Kidney (tissue), 13 donors: ENCODE measurements at regions not wholly inside any gene's neighbourhood (a gene's known extent, or its start where the extent isn't known, plus 50 kb on each side); places are given as distances from the start of the nearest gene placed in this dataset.
"Not testable (repeated sequence)": the region's sequence is repeated elsewhere in the genome, so short reads cannot be mapped to it uniquely, and the experiment has no call there.

Experiments used
- DNase-seq, 5 donors: peaks; one replicate each; pipeline ENCODE4 v3.0.0-alpha.2; 2013 to 2020
- FAIRE-seq: peaks from 2 replicates; lab custom pipeline; 2012; peaks lifted over from hg19 to GRCh38; lab: Jason Lieb, UNC
- H3K27ac ChIP-seq, 2 donors: one replicate each; pipeline ENCODE4 v1.7.0; 2013; ENCODE audit warnings: low read depth in 2 of 2, low read length in 2 of 2, inconsistent platforms in 1 of 2
- H3K27me3 ChIP-seq: one replicate; pipeline ENCODE4 v1.7.1; 2013; ENCODE audit warnings: low read length, inconsistent platforms; ENCODE audit not compliant: control insufficient read depth, insufficient read depth
- H3K36me3 ChIP-seq, 3 donors: one replicate each; pipeline versions ENCODE4 v1.7.0 to v1.7.1; 2013; ENCODE audit warnings: low read length in 3 of 3, control low read depth in 1 of 3, inconsistent platforms in 1 of 3; ENCODE audit not compliant: insufficient read depth in 3 of 3, control insufficient read depth in 2 of 3
- H3K4me1 ChIP-seq, 3 donors: one replicate each; pipeline versions ENCODE4 v1.7.0 to v1.7.1; 2013; ENCODE audit warnings: low read length in 3 of 3, inconsistent platforms in 1 of 3, low read depth in 1 of 3; ENCODE audit not compliant: control insufficient read depth in 2 of 3, insufficient read depth in 2 of 3
- H3K4me3 ChIP-seq, 3 donors: one replicate each; pipeline versions ENCODE4 v1.7.0 to v1.8.1; 2013; ENCODE audit warnings: low read length in 3 of 3, control low read depth in 1 of 3, inconsistent platforms in 1 of 3
- H3K9ac ChIP-seq, 3 donors: one replicate each; pipeline versions ENCODE4 v1.7.0 to v1.7.1; 2013; ENCODE audit warnings: low read length in 3 of 3, control low read depth in 1 of 3, inconsistent platforms in 1 of 3
- H3K9me3 ChIP-seq, 3 donors: one replicate each; pipeline versions ENCODE4 v1.7.0 to v1.7.1; 2013; ENCODE audit warnings: low read length in 3 of 3, control low read depth in 1 of 3, inconsistent platforms in 1 of 3; ENCODE audit not compliant: control insufficient read depth in 2 of 3, insufficient read depth in 1 of 3
- intact Hi-C: fragments of 100-400 bp; cut with DNase I; formaldehyde crosslinking; loops from one replicate; pipeline ENCODE4 v1.11.1; 2022
- TF ChIP-seq, protein P1 (sequence below): IDR thresholded peaks from 3 replicates; pipeline ENCODE4 v1.5.1; 2012; ENCODE audit warnings: mild to moderate bottlenecking, moderate library complexity, borderline replicate concordance; ENCODE audit not compliant: insufficient read depth; ENCODE audit errors: extremely low read depth
- donor health status: control.
- donor health status: control.
- donor health status: control.
- donor health status: control.
- donor health status: control.
- donor health status: DM: yes; HTN: yes; CAD: no.
- donor health status: Normal renal cell carcinoma (clear cell type).

DNA sequence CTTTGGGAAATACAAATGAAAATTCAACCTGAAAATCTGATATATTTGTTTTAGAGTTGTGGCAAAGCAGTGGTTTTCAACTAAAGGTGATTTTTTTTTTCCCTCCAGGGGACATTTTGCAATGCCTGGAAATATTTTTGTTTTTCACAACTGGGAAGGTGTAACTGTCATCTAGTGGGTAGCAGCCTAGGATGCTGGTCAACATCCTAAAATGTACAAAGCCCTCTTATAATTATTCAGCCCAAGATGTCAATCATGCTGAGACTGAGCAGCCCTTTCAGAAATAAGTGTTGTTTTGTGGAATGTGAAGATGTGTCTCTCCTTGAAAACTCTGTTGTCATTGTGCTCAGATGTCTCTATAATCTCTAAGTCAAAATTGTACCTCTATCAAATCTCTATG is 95.2 kb upstream of the NCAM2 start:
- DNase-seq: no peak
- H3K4me3 ChIP-seq: no peak overlapping the region
- H3K36me3 ChIP-seq: no peaks in the 10 kb centered on the region
- intact Hi-C loops: no loop called here
- H3K9me3 ChIP-seq: no peaks in the 10 kb centered on the region
- H3K4me1 ChIP-seq: no peaks in the 10 kb centered on the region
- no peak for FAIRE-seq
- no peak overlapping the region for H3K9ac ChIP-seq
- H3K27me3 ChIP-seq: no peaks in the 10 kb centered on the region
- TF ChIP-seq, protein P1, sequence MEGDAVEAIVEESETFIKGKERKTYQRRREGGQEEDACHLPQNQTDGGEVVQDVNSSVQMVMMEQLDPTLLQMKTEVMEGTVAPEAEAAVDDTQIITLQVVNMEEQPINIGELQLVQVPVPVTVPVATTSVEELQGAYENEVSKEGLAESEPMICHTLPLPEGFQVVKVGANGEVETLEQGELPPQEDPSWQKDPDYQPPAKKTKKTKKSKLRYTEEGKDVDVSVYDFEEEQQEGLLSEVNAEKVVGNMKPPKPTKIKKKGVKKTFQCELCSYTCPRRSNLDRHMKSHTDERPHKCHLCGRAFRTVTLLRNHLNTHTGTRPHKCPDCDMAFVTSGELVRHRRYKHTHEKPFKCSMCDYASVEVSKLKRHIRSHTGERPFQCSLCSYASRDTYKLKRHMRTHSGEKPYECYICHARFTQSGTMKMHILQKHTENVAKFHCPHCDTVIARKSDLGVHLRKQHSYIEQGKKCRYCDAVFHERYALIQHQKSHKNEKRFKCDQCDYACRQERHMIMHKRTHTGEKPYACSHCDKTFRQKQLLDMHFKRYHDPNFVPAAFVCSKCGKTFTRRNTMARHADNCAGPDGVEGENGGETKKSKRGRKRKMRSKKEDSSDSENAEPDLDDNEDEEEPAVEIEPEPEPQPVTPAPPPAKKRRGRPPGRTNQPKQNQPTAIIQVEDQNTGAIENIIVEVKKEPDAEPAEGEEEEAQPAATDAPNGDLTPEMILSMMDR: no peak
- no peak overlapping the region for H3K27ac ChIP-seq

DNA sequence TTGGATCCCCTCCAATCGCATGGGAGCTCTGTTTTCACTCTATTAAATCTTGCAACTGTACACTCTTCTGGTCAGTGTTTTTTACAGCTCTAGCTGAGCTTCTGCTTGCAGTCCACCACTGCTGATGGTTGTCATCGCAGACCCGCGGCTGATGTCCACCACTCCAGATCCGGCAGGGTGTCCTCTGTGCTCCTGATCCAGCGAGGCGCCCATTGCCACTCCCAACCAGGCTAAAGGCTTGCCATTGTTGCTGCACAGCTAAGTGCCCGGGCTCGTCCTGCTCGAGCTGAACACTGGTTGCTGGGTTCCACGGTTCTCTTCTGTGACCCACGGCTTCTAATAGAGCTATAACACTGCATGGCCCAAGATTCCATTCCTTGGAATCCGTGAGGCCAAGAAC is 70.7 kb upstream of the NCAM2 start:
- H3K27me3 ChIP-seq, H3K9ac ChIP-seq, H3K4me1 ChIP-seq, intact Hi-C loops, H3K36me3 ChIP-seq, FAIRE-seq, H3K4me3 ChIP-seq, H3K9me3 ChIP-seq, H3K27ac ChIP-seq: not testable (repeated sequence)
- peak in 1 of 5 donors; percentile 57 for DNase-seq

DNA sequence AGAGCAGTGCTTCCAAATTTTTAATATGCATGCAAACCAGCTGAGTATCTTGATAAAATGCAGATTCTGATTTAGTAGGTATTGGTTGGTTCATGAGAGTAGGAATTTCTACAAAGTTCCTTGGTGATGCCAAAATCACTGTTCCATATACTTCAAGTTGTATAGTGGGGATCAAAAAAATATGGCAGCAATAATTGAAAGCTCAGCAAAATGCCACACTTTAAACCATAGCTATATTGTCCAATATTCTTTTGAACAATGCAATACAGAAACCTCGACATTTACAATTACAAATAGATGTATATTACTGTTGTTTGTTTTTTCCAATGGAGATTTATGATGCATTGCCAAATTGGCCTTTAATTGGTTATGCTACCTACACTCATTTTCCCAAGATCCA is 55.7 kb upstream of the NCAM2 start:
- no peak overlapping the region for H3K9ac ChIP-seq
- TF ChIP-seq, protein P1: no peak
- no peak overlapping the region for H3K4me3 ChIP-seq
- H3K27me3 ChIP-seq: no peaks in the 10 kb centered on the region
- no peak overlapping the region for H3K27ac ChIP-seq
- H3K9me3 ChIP-seq: no peaks in the 10 kb centered on the region
- intact Hi-C loops: no loop called here
- DNase-seq (no peak), FAIRE-seq (no peak)
- no peaks in the 10 kb centered on the region for H3K36me3 ChIP-seq
- no peaks in the 10 kb centered on the region for H3K4me1 ChIP-seq

DNA sequence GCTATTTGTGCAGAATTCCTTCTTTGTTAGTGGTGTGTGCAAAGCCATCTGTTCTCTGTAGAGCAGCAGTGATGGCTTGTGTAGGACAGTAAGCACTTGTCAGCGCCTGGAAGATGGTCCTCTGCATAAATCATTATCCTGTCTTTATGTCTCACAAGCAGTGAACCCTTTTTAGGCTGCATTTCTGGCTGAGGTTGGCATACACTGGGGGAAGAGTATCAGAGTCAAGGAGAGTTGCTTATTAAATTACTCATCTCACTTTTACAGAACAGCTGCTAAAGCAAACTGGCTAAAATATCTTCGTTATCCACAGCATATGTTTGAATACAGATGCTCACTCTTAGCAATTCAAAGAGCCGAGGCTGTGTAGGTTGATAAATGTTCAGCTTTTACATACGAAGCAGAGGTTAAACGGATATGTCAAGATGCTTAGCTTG is 54.6 kb upstream of the NCAM2 start:
- Histone ChIP-seq H3K4me1 (no peaks in the 10 kb centered on the region), H3K9ac (no peak overlapping the region), H3K4me3 (no peak overlapping the region), H3K27me3 (no peaks in the 10 kb centered on the region), H3K27ac (no peak overlapping the region), H3K9me3 (no peaks in the 10 kb centered on the region), H3K36me3 (no peaks in the 10 kb centered on the region)
- intact Hi-C loops: no loop called here
- no peak for DNase-seq
- TF ChIP-seq, protein P1: no peak
- FAIRE-seq: no peak
